Endothelial cell of umbilical vein (primary cell): ENCODE measurements at regions not wholly inside any gene's neighbourhood (a gene's known extent, or its start where the extent isn't known, plus 50 kb on each side); places are given as distances from the start of the nearest gene placed in this dataset.

ENCODE experiments used
- CTCF ChIP-seq, 2 donors: IDR thresholded peaks; 1 replicate in 1 of 2; 2 replicates in 1 of 2; pipeline ENCODE4 v1.5.1; 2011; ENCODE audit warnings: low read length in 2 of 2, mild to moderate bottlenecking in 2 of 2, moderate library complexity in 2 of 2, control low read depth in 1 of 2, inconsistent platforms in 1 of 2, low read depth in 1 of 2; ENCODE audit not compliant: insufficient read depth in 1 of 2; ENCODE audit errors: extremely low read depth in 1 of 2
- EZH2 ChIP-seq: IDR thresholded peaks from 2 replicates; pipeline ENCODE4 v1.6.1; 2012; ENCODE audit warnings: borderline replicate concordance, low read depth, mild to moderate bottlenecking, moderate library complexity, low read length, inconsistent platforms; ENCODE audit not compliant: severe bottlenecking
- JUN ChIP-seq: IDR thresholded peaks from 2 replicates; pipeline ENCODE4 v1.6.1; 2011; ENCODE audit warnings: borderline replicate concordance, low read depth; ENCODE audit not compliant: insufficient read length, insufficient read depth
- MYC ChIP-seq: IDR thresholded peaks from one replicate; pipeline ENCODE4 v1.6.1; 2011; ENCODE audit warnings: mild to moderate bottlenecking, low read depth, low read length
- POLR2A ChIP-seq: IDR thresholded peaks from 2 replicates; pipeline ENCODE4 v1.6.1; 2012; ENCODE audit warnings: low read depth, mild to moderate bottlenecking, control low read depth, low read length
- POLR2AphosphoS5 ChIP-seq: IDR thresholded peaks from 2 replicates; pipeline ENCODE4 v1.6.1; 2012; ENCODE audit warnings: low read depth, mild to moderate bottlenecking, control low read depth, low read length, moderate library complexity; ENCODE audit not compliant: insufficient read depth

DNA sequence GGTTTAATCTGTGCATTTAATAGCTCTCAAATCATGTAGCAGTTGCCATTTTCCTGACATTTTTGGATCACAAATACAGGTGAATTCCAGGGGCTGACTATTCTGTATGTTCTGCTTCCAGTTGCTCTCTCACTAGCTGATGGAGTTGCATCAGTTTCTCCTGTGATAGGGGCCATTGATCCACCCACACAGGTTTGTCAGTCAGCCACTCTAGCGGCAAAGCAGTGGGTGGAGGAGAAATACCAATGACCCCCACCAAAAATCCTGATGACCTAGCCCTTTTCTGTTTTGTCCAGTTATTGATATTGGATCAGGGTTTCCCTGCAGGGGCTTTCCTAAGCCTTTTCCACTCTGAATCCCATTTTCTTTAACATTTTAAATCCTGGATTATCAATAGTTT is 72.3 kb upstream of the BTN3A2 start:
- TF ChIP-seq MYC: no peak
- TF ChIP-seq CTCF (IDR thresholded peaks at IDR 0.05; ENCODE audit: extremely low read depth in 1 of 2, insufficient read depth in 1 of 2, low read depth in 1 of 2, low read length in 2 of 2): no peak
- TF ChIP-seq EZH2: no peak
- TF ChIP-seq POLR2A: no peak
- TF ChIP-seq POLR2AphosphoS5: no peak
- TF ChIP-seq JUN: no peak
